SK-N-MC (cell line): ENCODE measurements at regions not wholly inside any gene's neighbourhood (a gene's known extent, or its start where the extent isn't known, plus 50 kb on each side); places are given as distances from the start of the nearest gene placed in this dataset.

Experiments
- DNase-seq: peaks from one replicate; pipeline ENCODE4 v3.0.0-alpha.2; 2011; ENCODE audit warnings: low read depth, low spot score
- H3K27ac ChIP-seq: fragments of 200-600 bp; sonication (generic); 2 replicates; pipeline ENCODE4 v1.5.1; 2016; ENCODE audit warnings: mixed run types
- H3K36me3 ChIP-seq: fragments of 200-600 bp; sonication (generic); 2 replicates; pipeline ENCODE4 v1.6.1; 2017; ENCODE audit warnings: antibody characterized with exemption, low read length, mixed read lengths; ENCODE audit not compliant: insufficient read depth
- H3K4me3 ChIP-seq: fragments of 200-600 bp; sonication (generic); 2 replicates; pipeline ENCODE4 v1.5.1; 2016
- H3K9ac ChIP-seq: fragments of 200-600 bp; sonication (generic); 2 replicates; pipeline ENCODE4 v1.8.0; 2017; ENCODE audit warnings: mixed run types, mixed read lengths; ENCODE audit not compliant: insufficient read length
- H3K9me3 ChIP-seq: fragments of 200-600 bp; sonication (generic); 2 replicates; pipeline ENCODE4 v1.6.1; 2017; ENCODE audit warnings: low read depth, mild to moderate bottlenecking, antibody characterized with exemption, low read length, moderate library complexity, mixed read lengths
- EZH2 ChIP-seq: fragments of 200-600 bp; sonication (generic); IDR thresholded peaks from one replicate; pipeline ENCODE4 v1.6.1; 2017; ENCODE audit warnings: antibody characterized with exemption
- FOXP2 ChIP-seq: optimal IDR thresholded peaks from 2 replicates; pipeline ENCODE3; 2011; ENCODE audit warnings: mild to moderate bottlenecking, moderate library complexity; ENCODE audit not compliant: insufficient read depth; ENCODE audit errors: extremely low read length, control extremely low read depth
- POLR2AphosphoS5 ChIP-seq: IDR thresholded peaks from 2 replicates; pipeline ENCODE4 v1.6.1; 2012; ENCODE audit warnings: mild to moderate bottlenecking, low read depth, low read length, borderline replicate concordance

DNA sequence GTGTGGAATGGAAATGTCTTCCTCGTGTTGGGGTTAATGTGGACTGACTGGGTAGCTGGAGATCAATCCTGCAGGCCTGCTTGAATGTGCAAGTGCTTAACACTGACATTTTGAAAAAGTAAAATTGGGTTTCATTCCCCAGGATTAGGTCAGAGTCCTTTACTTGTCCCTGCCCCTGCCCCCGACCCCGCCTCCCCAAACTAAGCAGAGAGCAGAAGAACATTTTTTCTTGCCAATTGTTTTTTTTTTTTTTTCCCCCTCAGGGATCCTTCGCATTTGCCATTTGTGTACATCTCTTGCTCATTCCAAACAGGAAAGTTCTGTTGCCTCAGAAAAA lies 147.0 kb upstream of the NR2F2 start:
- Histone ChIP-seq H3K36me3 (no peaks in the 10 kb centered on the region), H3K27ac (no peak overlapping the region), H3K9ac (no peak overlapping the region), H3K9me3 (no peaks in the 10 kb centered on the region), H3K4me3 (no peak overlapping the region)
- TF ChIP-seq POLR2AphosphoS5, result no peak
- no peak for TF ChIP-seq EZH2
- no peak for TF ChIP-seq FOXP2
- DNase-seq, result no peak

DNA sequence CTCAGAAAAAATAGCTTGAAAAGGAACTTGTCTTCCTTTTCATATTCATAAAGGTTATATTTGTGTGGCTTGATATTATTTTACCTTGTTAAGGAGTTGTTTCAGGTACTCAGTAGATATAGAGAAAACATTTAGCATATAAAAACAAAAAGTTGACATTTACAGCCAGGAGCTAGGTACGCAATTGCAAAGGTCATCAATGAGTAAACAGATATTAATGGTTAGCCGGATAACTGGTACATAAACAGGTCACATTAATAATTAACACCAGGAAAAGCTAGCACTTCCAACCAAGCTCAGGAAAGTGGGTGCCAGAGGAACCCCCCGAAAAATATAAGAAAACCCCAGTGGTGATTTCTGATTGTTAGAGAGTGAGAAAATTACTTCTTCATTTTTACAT lies 146.6 kb upstream of the NR2F2 start:
- Histone ChIP-seq H3K36me3 (no peaks in the 10 kb centered on the region), H3K27ac (no peak overlapping the region), H3K9me3 (no peaks in the 10 kb centered on the region), H3K4me3 (no peak overlapping the region), H3K9ac (no peak overlapping the region)
- no peak for DNase-seq
- TF ChIP-seq EZH2 (no peak), FOXP2 (no peak), POLR2AphosphoS5 (no peak)

DNA sequence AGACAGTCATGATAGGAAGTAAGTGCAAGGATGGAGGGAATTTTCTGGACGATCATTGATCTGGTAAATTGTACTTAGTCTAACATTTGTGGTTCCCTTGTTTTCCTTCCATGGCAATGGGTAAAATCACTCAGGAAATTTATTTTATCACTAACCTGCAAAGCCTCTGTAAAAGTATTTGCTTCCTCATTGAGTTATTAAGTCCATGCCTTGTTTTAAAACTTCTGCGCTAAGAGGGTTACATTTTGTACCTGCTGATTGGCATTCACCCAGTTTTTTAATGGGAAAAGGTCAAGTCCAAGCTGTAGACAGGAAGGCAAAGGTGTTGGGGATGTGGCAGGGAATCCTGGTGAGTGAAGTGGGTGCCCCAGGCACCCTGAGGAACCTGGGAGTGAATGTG lies 146.2 kb upstream of the NR2F2 start:
- Histone ChIP-seq H3K36me3 (no peaks in the 10 kb centered on the region), H3K9me3 (no peaks in the 10 kb centered on the region), H3K27ac (no peak overlapping the region), H3K4me3 (no peak overlapping the region), H3K9ac (no peak overlapping the region)
- DNase-seq, result no peak
- TF ChIP-seq EZH2 (no peak), FOXP2 (no peak), POLR2AphosphoS5 (no peak)

DNA sequence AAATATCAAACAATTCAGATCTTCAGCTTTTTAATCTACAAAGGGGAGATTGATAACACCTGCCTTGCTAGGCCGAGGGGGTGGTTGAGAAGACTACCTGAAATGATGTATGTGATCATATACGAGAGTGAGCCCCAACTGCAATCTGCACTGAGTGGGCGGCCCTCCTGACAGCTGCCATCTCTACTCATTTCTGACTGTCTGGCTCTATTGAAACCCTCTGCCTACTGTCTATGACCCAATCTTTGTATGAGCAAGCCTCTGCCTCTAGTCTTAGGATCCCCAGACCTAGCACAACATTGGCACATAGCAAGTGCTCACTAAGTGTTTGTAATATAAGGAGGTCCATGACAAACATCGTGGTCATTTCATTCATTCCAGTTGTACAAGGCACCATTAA lies 144.4 kb upstream of the NR2F2 start:
- Histone ChIP-seq H3K36me3 (no peaks in the 10 kb centered on the region), H3K4me3 (no peak overlapping the region), H3K27ac (no peak overlapping the region), H3K9me3 (no peaks in the 10 kb centered on the region), H3K9ac (no peak overlapping the region)
- no peak for DNase-seq
- TF ChIP-seq EZH2 (no peak), POLR2AphosphoS5 (no peak), FOXP2 (no peak)

DNA sequence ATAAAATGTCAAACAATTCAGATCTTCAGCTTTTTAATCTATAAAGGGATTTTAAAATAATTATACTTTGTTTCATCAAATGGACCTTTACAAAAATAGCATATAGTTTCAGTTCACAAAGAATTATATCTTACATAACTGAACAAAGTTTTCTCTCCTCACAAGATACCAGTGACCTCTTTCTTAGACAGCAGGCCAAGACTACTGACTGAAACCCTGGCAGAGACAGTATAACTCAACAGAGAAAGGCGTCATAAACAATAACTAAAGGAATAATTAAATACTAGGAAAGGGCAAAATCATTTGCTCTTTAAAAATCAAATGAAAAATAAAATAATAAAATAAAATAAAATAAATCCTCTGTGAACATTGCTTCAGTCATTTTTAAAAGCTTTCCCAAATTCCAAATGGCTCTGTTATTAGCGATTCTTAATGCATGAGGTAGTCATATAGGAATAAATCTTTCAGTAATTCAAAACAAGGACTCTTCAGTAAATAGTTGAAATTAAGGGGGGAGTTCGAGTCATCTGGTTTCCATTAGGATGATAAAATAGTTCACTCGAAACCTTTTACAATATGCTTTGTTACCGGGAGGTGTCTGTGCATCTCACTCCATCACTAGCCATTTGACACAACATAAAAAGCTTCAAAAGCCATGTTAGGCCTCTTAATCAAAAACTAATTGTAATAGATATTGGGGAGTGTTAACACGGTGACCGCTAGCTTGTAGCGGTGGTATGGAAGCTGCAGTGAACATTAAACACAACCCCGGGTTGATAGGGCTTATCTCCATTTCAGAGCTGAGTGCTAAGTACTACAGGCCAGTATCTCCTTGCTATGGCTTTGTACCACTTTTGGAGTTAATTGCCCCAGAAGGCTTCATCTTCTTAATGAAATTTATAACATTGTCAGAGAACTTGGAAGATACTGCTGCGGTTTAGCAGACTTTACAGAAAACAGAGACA lies 142.9 kb upstream of the NR2F2 start:
- H3K9me3 ChIP-seq, result no peaks in the 10 kb centered on the region
- TF ChIP-seq EZH2 (no peak), FOXP2 (no peak), POLR2AphosphoS5 (no peak)
- H3K36me3 ChIP-seq, result no peaks in the 10 kb centered on the region
- H3K9ac ChIP-seq, result no peak overlapping the region
- no peak overlapping the region for H3K27ac ChIP-seq
- H3K4me3 ChIP-seq, result no peak overlapping the region
- no peak for DNase-seq

DNA sequence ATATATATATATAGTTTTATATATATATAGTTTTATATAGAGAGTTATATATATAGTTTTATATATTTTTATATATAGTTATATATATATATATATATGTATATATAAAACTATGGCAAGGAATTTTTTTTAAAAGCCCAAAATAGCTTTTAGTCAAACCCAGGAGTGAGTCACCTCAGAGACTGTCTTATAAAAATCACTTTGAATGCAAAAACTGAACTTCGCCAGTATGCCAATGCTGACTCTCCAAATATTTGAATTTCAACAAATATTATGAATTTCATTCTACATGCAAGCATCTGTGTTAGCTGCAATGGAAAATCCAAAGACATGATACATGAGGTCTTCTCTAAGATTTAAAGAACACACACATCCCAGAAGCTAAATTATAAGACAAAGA lies 132.8 kb upstream of the NR2F2 start:
- TF ChIP-seq EZH2 (no peak), FOXP2 (no peak), POLR2AphosphoS5 (no peak)
- DNase-seq, result no peak
- Histone ChIP-seq H3K9ac (no peak overlapping the region), H3K9me3 (no peaks in the 10 kb centered on the region), H3K36me3 (no peaks in the 10 kb centered on the region), H3K27ac (no peak overlapping the region), H3K4me3 (no peak overlapping the region)

DNA sequence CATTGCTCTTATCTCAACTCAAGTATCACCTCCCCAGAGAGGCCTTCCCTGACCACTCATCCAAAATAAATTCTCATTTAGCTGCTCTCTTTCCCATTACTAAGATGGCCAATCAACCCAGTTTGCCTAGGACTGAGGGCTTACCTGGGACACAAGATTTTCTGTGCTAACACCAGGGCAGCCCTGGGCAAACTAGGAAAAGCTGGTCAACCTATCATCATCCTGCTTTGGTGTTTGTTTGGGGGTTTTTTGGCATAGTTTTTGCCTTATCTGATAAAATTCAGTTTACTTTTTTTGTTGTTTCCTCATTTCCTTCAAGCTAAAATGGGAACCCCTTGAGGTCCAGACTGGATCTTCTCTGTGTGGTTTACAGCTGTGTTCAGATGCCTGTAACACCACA lies 131.4 kb upstream of the NR2F2 start:
- Histone ChIP-seq H3K4me3 (no peak overlapping the region), H3K9ac (no peak overlapping the region)

DNA sequence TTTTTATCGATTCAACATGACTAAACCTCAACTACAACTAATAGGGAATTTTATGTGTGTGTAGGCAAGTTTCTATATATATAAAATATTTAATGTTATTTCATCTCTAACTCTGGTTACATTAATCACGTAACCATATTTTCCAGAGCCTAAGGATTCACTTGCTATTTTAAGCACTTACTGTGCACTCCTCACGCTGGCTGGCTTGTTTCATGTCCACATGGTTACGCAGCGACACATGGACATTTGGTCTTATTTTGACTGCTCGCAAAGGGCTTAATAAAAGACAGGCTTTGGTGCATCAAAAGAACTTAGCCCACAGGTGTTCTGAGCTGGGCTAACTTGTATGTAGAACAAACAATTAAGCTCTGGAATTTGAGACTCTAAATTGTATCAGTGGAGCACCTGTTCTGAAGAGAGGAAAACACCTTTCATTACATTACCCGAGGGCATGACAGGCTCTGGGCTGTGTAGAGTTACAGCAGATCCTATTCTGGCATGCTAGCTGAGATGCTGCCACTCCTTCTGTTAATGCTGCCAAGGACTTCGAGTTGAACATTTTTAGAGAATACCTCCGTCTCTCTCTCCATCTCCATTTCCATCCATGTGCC lies 130.0 kb upstream of the NR2F2 start:
- no peak overlapping the region for H3K9ac ChIP-seq
- no peaks in the 10 kb centered on the region for H3K9me3 ChIP-seq
- no peak overlapping the region for H3K27ac ChIP-seq
- no peaks in the 10 kb centered on the region for H3K36me3 ChIP-seq
- no peak for TF ChIP-seq EZH2
- TF ChIP-seq FOXP2, result no peak
- no peak for DNase-seq
- no peak overlapping the region for H3K4me3 ChIP-seq

More for the DNA sequence above, 131.4 kb upstream of the NR2F2 start:
- Histone ChIP-seq H3K9me3 (no peaks in the 10 kb centered on the region), H3K27ac (no peak overlapping the region), H3K36me3 (no peaks in the 10 kb centered on the region)
- no peak for DNase-seq
- TF ChIP-seq POLR2AphosphoS5, result no peak
- TF ChIP-seq EZH2, result no peak
- no peak for TF ChIP-seq FOXP2
